ENCODE measurements at regions not wholly inside any gene's neighbourhood (a gene's known extent, or its start where the extent isn't known, plus 50 kb on each side); places are given as distances from the start of the nearest gene placed in this dataset.
"Not testable (repeated sequence)": the region's sequence is repeated elsewhere in the genome, so short reads cannot be mapped to it uniquely, and the experiment has no call there.

DNA sequence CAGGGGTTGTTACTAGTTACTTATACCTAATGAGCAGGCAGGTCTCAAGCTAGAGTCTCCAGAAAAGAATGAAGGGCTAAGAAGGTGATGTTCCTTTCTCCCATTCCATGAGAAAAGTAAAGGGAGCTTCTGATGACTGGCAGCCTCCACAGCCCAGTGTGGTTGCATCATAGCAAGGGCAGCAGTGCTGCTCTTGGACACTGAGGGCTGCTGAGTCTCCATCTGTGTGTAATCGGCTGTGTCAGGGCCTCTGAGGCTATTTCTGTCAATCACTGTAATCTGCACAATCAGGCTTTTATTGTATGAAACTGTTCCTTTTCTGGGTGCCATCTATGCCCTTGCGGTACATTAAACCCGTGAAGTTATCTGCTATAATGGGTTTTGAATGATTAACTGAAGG, 164.1 kb upstream of the FBXO11 start:
- peaks cover 3% of the 10 kb centered on the region for H3K27me3 ChIP-seq (ENCODE audit: control insufficient read depth, insufficient read depth, low read length)
- no peak overlapping the region for H3K4me3 ChIP-seq (ENCODE audit: low read length)
- no peaks in the 10 kb centered on the region for H3K36me3 ChIP-seq (ENCODE audit: control insufficient read depth, insufficient read depth, low read length)
- no CpG with 5 or more reads among the region's 3 CpGs for WGBS (ENCODE audit: insufficient coverage, low lambda C conversion rate)
- no peaks in the 10 kb centered on the region for H3K4me1 ChIP-seq (ENCODE audit: control insufficient read depth, insufficient read depth, low read length)
- H3K9me3 ChIP-seq (ENCODE audit: control insufficient read depth, low read depth, low read length) = no peaks in the 10 kb centered on the region
- DNase-seq = no peak
- H3K27ac ChIP-seq (ENCODE audit: low read length) = no peak overlapping the region

DNA sequence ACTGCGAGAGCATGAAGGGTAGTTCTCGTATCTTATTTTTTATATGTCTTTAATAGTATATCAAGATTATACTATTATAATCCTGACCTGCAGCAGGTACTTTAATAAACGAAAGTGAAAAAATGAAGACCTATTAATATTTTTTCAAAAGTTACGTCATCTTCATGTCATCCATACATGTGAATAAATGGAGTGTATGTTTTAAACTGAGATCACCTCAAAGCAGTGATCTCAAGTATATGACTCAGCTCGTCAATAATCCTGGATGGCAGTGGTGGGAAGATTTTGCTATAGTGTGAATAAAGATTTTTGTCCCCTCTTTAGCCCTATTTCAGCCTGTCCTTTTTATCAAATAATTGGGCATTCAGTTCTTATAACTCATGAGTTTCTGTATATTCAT, 166.3 kb upstream of the FBXO11 start:
- WGBS (ENCODE audit: insufficient coverage, low lambda C conversion rate) = 87% methylated on average over 3 of the region's 5 CpGs
- H3K4me1 ChIP-seq (ENCODE audit: control insufficient read depth, insufficient read depth, low read length) = no peaks in the 10 kb centered on the region
- H3K36me3 ChIP-seq (ENCODE audit: control insufficient read depth, insufficient read depth, low read length) = no peaks in the 10 kb centered on the region
- peaks cover 3% of the 10 kb centered on the region for H3K27me3 ChIP-seq (ENCODE audit: control insufficient read depth, insufficient read depth, low read length)
- DNase-seq = no peak
- H3K4me3 ChIP-seq (ENCODE audit: low read length) = no peak overlapping the region
- H3K27ac ChIP-seq (ENCODE audit: low read length) = no peak overlapping the region
- H3K9me3 ChIP-seq (ENCODE audit: control insufficient read depth, low read depth, low read length) = no peaks in the 10 kb centered on the region

DNA sequence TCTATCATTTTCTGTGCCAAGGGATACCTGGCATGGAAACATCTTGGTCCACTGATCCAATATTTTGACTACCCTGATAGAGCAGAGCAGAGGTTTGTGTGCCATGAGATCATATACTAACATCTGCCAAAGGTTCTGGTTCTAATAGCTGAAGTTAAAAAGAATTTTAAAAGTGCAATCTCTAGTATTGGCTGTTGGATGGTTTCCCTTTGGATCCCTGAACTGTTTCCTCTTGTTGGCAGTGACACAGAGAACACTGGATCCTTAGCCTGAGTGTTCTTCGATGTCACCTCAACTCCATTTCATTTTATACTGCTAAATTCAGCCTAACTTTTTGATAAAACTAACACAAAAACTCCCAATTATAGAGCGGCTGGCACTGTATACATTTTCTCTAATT, 169.3 kb upstream of the FBXO11 start:
- no peak overlapping the region for H3K27ac ChIP-seq (ENCODE audit: low read length)
- no peaks in the 10 kb centered on the region for H3K4me1 ChIP-seq (ENCODE audit: control insufficient read depth, insufficient read depth, low read length)
- peaks cover 3% of the 10 kb centered on the region for H3K27me3 ChIP-seq (ENCODE audit: control insufficient read depth, insufficient read depth, low read length)
- H3K36me3 ChIP-seq (ENCODE audit: control insufficient read depth, insufficient read depth, low read length) = no peaks in the 10 kb centered on the region
- H3K9me3 ChIP-seq (ENCODE audit: control insufficient read depth, low read depth, low read length) = no peaks in the 10 kb centered on the region
- no peak overlapping the region for H3K4me3 ChIP-seq (ENCODE audit: low read length)
- DNase-seq = no peak
- WGBS (ENCODE audit: insufficient coverage, low lambda C conversion rate) = no CpG with 5 or more reads among the region's 2 CpGs

DNA sequence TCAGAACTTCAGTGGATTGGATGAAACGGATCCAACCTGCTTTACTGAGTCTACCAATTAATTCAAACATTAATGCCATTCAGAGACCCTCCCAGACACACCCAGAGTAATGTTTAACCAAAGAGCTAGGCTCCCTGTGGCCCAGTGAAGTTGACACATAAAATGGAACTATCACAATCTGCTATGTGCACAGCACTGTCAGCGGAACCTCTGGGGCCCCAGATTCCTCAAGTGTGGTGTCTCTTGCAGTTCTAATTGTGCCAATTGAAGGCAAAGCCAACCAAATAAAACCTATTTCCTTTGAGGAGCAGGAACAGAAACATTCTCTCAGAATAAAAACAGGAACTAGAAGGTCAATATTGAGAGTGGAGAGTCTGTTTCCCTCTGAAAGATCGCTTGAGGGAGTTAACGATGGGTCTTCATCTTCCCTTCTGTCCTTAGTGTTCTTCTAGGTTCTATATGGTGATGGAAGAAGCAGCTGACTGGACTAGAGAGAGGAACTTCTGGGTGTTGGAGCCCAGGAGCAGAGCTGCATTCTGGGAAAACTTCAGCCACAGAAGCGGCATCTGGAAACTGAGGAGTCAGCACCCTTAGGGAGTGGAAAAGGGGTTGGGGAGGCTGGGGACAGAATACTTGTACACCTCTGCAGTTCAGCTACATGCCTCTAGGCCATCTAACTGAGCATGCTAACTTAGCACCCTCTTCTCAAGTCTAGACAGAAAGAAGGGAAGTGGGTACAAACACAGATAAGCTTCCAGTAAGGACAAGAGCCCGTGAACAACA, 174.4 kb upstream of the FBXO11 start:
- H3K9me3 ChIP-seq (ENCODE audit: control insufficient read depth, low read depth, low read length) = no peaks in the 10 kb centered on the region
- no peaks in the 10 kb centered on the region for H3K4me1 ChIP-seq (ENCODE audit: control insufficient read depth, insufficient read depth, low read length)
- DNase-seq = no peak
- no peaks in the 10 kb centered on the region for H3K27me3 ChIP-seq (ENCODE audit: control insufficient read depth, insufficient read depth, low read length)
- H3K36me3 ChIP-seq (ENCODE audit: control insufficient read depth, insufficient read depth, low read length) = no peaks in the 10 kb centered on the region
- no CpG with 5 or more reads among the region's 6 CpGs for WGBS (ENCODE audit: insufficient coverage, low lambda C conversion rate)
- H3K27ac ChIP-seq (ENCODE audit: low read length) = no peak overlapping the region
- no peak overlapping the region for H3K4me3 ChIP-seq (ENCODE audit: low read length)

DNA sequence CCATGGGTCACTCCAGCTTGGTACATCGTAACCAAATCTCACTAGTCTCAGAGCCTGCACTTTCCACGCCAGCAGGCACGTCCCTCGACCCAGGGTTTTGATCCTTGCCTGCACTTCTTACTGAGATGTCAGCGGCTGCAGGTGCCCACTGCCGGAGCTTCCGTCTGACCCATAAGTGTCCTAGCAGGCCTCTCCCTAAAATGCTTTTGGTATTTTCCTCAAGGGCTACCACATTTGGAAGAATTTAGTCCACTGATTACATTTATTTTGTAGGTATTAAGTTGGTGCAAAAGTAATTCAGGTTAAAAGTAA, 175.0 kb upstream of the FBXO11 start:
- Histone ChIP-seq H3K9me3 (ENCODE audit: control insufficient read depth, low read depth, low read length) (no peaks in the 10 kb centered on the region), H3K4me1 (ENCODE audit: control insufficient read depth, insufficient read depth, low read length) (no peaks in the 10 kb centered on the region), H3K4me3 (ENCODE audit: low read length) (no peak overlapping the region), H3K36me3 (ENCODE audit: control insufficient read depth, insufficient read depth, low read length) (no peaks in the 10 kb centered on the region), H3K27me3 (ENCODE audit: control insufficient read depth, insufficient read depth, low read length) (no peaks in the 10 kb centered on the region), H3K27ac (ENCODE audit: low read length) (no peak overlapping the region)
- no CpG with 5 or more reads among the region's 7 CpGs for WGBS (ENCODE audit: insufficient coverage, low lambda C conversion rate)
- no peak for DNase-seq

DNA sequence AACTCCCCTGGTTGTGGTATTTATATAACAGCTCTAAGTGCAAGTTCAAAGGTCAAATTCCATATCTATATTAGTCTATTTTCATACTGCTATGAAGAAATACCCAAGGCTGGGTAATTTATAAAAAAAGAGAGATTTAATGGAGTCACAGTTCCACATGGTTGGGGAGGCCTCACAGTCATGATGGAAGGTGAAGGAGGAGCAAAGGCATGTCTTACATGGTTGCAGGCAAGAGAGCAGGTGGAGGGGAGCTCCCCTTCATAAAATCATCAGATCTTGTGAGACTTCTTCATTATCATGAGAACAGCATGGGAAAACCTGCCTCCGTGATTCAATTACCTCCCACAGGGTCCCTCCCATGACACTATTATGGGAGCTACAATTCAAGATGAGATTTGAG, 179.6 kb upstream of the FBXO11 start:
- no peak for DNase-seq

DNA sequence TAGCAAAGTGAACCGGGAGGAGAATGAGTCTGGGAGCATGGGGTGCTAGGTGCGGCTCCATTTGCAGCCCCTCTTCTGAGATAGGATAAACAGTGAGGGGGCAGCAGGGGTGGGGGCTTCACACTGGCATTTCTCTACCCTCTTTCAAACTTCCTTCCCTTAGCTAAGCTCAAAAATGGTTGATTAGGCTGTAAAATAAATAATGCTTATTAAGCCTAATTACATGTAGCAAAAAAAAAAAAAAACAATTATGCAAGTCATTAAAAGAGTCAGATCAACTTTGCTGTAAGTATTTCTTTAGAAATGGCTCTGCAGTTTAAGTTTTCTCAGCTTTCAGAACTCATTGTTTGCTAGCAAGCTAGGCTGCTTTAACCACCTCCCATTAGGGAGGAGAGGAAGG, 182.7 kb upstream of the FBXO11 start:
- no peak overlapping the region for H3K27ac ChIP-seq (ENCODE audit: low read length)
- no CpG with 5 or more reads among the region's 2 CpGs for WGBS (ENCODE audit: insufficient coverage, low lambda C conversion rate)
- DNase-seq = no peak

More for the DNA sequence above, 179.6 kb upstream of the FBXO11 start:
- Histone ChIP-seq H3K4me1 (ENCODE audit: control insufficient read depth, insufficient read depth, low read length) (no peaks in the 10 kb centered on the region), H3K9me3 (ENCODE audit: control insufficient read depth, low read depth, low read length) (peaks cover under 1% of the 10 kb centered on the region), H3K4me3 (ENCODE audit: low read length) (no peak overlapping the region), H3K27me3 (ENCODE audit: control insufficient read depth, insufficient read depth, low read length) (no peaks in the 10 kb centered on the region), H3K36me3 (ENCODE audit: control insufficient read depth, insufficient read depth, low read length) (no peaks in the 10 kb centered on the region), H3K27ac (ENCODE audit: low read length) (no peak overlapping the region)
- WGBS (ENCODE audit: insufficient coverage, low lambda C conversion rate) = no CpG with 5 or more reads among the region's 1 CpG

DNA sequence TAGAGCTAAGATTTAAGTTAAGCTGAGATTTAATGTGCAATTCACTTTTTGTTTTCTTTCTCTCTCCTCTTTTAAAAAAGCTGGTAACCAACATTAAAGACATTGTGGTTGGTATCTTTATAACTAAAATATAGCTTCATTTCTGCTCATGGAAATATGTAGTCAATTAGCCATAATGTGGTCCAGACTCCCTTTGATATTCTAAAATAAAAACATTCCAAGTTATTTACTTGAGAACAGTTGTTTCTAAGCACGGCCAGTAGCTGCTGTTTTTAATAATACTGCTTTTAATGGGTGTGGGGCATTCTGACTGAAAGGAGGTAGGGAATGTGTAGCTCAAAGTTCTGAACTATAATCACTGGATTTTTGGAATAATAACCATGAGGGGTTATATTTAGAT, 183.3 kb upstream of the FBXO11 start:
- Histone ChIP-seq H3K9me3 (ENCODE audit: control insufficient read depth, low read depth, low read length) (peaks cover 4% of the 10 kb centered on the region), H3K27ac (ENCODE audit: low read length) (no peak overlapping the region), H3K4me3 (ENCODE audit: low read length) (no peak overlapping the region), H3K27me3 (ENCODE audit: control insufficient read depth, insufficient read depth, low read length) (no peaks in the 10 kb centered on the region), H3K36me3 (ENCODE audit: control insufficient read depth, insufficient read depth, low read length) (no peaks in the 10 kb centered on the region), H3K4me1 (ENCODE audit: control insufficient read depth, insufficient read depth, low read length) (no peaks in the 10 kb centered on the region)
- no peak for DNase-seq
- WGBS (ENCODE audit: insufficient coverage, low lambda C conversion rate) = 100% methylated on average over 1 of the region's 1 CpG

More for the DNA sequence above, 182.7 kb upstream of the FBXO11 start:
- no peaks in the 10 kb centered on the region for H3K36me3 ChIP-seq (ENCODE audit: control insufficient read depth, insufficient read depth, low read length)
- no peaks in the 10 kb centered on the region for H3K27me3 ChIP-seq (ENCODE audit: control insufficient read depth, insufficient read depth, low read length)
- no peaks in the 10 kb centered on the region for H3K4me1 ChIP-seq (ENCODE audit: control insufficient read depth, insufficient read depth, low read length)
- peaks cover 4% of the 10 kb centered on the region for H3K9me3 ChIP-seq (ENCODE audit: control insufficient read depth, low read depth, low read length)
- H3K4me3 ChIP-seq (ENCODE audit: low read length) = no peak overlapping the region

DNA sequence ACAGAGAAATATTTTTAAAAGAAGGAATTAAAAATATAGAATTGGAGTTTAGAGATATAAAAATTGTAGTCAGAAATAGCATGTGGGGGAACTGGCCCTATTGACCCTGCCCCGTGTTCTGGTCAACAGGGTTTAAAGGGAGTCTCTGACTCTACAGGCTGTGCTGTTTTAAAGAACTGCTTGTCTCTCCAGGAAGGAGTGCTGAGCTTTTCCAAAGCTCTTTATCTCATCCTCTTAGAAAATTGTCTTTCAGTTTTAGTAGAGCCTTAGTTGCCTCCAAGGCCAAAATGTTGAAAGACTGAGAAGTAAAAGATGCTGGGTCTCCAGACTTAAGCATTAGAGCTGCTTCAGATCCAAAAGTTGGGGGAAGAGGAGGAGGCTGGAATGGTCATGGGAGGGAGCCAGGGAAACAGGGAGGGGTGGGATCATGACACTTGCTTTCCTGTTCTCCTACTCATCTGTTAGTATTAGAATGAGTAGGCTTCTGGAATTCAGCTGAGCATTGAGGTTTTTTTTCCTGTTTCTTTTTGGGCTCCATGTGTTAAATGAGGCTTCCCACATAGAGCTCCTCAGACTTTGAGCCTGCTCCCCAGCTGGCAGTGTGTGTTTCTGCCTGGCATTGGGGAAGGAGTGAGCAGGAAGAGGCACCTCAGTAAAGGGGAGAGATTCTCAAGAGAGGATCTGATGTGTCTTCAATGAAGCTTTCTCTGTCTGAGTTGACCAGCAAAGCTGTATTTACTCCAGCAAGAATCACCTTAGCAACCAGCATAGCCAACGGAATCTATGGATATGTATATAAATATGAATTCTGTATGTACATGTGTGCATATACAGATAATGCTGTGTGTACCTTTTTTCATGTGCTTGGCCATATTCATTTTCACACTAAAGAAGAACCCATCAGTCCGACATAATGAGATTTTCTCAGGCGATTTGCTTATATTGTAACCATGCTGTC, 186.8 kb upstream of the FBXO11 start:
- Histone ChIP-seq H3K4me1 (ENCODE audit: control insufficient read depth, insufficient read depth, low read length) (no peaks in the 10 kb centered on the region), H3K27me3 (ENCODE audit: control insufficient read depth, insufficient read depth, low read length) (no peaks in the 10 kb centered on the region)
- WGBS (ENCODE audit: insufficient coverage, low lambda C conversion rate) = no CpG with 5 or more reads among the region's 4 CpGs

DNA sequence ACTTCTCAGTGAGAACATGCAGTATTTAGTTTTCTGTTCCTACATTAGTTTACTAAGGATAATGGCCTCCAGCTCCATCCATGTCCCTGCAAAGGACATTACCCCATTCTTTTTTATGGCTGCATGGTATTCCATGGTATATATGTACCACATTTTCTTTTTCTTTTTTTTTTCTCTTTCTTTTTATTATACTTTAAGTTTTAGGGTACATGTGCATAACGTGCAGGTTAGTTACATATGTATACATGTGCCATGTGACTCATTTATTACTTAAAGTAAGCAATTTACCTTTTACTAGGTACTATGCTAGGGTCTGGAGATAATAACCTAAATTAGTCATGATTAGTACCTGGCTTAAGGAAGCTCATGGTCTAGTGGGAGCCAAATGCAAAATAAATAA, 190.5 kb upstream of the FBXO11 start:
- not testable (repeated sequence) for H3K9me3 ChIP-seq (ENCODE audit: control insufficient read depth, low read depth, low read length); DNase-seq

More for the DNA sequence above, 186.8 kb upstream of the FBXO11 start:
- Histone ChIP-seq H3K4me3 (ENCODE audit: low read length) (no peak overlapping the region), H3K9me3 (ENCODE audit: control insufficient read depth, low read depth, low read length) (peaks cover 4% of the 10 kb centered on the region), H3K27ac (ENCODE audit: low read length) (no peak overlapping the region), H3K36me3 (ENCODE audit: control insufficient read depth, insufficient read depth, low read length) (no peaks in the 10 kb centered on the region)
- no peak for DNase-seq

More for the DNA sequence above, 190.5 kb upstream of the FBXO11 start:
- H3K27me3 ChIP-seq (ENCODE audit: control insufficient read depth, insufficient read depth, low read length); H3K4me3 ChIP-seq (ENCODE audit: low read length); H3K27ac ChIP-seq (ENCODE audit: low read length); H3K4me1 ChIP-seq (ENCODE audit: control insufficient read depth, insufficient read depth, low read length); H3K36me3 ChIP-seq (ENCODE audit: control insufficient read depth, insufficient read depth, low read length): not testable (repeated sequence)
- 80% methylated on average over 1 of the region's 1 CpG for WGBS (ENCODE audit: insufficient coverage, low lambda C conversion rate)
